ENCODE measurements at regions not wholly inside any gene's neighbourhood (a gene's known extent, or its start where the extent isn't known, plus 50 kb on each side); places are given as distances from the start of the nearest gene placed in this dataset.

DNA sequence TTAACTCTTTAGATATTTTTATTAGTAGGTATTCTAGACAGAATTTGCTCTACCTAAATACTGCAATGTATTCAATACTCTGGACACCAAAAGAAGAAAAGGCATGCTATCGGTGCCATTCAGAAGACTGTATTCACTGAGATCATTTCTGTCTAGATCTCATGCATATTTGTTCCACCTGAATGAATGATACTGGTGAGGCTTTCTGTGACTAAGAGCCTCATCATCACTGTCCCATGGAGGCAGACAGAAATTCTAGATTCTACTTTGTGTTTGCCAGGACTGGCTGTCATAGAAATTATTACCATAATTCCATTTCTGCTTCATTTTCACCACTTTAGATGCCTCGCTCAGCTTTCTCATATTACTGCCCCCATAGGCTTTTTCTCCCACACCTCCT is 340.7 kb downstream of the MBD2 start:
- TF ChIP-seq, protein P1, sequence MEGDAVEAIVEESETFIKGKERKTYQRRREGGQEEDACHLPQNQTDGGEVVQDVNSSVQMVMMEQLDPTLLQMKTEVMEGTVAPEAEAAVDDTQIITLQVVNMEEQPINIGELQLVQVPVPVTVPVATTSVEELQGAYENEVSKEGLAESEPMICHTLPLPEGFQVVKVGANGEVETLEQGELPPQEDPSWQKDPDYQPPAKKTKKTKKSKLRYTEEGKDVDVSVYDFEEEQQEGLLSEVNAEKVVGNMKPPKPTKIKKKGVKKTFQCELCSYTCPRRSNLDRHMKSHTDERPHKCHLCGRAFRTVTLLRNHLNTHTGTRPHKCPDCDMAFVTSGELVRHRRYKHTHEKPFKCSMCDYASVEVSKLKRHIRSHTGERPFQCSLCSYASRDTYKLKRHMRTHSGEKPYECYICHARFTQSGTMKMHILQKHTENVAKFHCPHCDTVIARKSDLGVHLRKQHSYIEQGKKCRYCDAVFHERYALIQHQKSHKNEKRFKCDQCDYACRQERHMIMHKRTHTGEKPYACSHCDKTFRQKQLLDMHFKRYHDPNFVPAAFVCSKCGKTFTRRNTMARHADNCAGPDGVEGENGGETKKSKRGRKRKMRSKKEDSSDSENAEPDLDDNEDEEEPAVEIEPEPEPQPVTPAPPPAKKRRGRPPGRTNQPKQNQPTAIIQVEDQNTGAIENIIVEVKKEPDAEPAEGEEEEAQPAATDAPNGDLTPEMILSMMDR (IDR thresholded peaks at IDR 0.05): no peak
- no peak for TF ChIP-seq EP300 (IDR thresholded peaks at IDR 0.05)
- TF ChIP-seq POLR2A (IDR thresholded peaks at IDR 0.05): no peak
